HG02938 (cell line): ENCODE measurements at regions not wholly inside any gene's neighbourhood (a gene's known extent, or its start where the extent isn't known, plus 50 kb on each side); places are given as distances from the start of the nearest gene placed in this dataset.

Experiments
- ATAC-seq: cut with Tn5 transposase; IDR thresholded peaks from one replicate; pipeline ENCODE4 v1.9.1; 2021; ENCODE audit warnings: mild to moderate bottlenecking, moderate library complexity; ENCODE audit not compliant: unreplicated experiment

DNA sequence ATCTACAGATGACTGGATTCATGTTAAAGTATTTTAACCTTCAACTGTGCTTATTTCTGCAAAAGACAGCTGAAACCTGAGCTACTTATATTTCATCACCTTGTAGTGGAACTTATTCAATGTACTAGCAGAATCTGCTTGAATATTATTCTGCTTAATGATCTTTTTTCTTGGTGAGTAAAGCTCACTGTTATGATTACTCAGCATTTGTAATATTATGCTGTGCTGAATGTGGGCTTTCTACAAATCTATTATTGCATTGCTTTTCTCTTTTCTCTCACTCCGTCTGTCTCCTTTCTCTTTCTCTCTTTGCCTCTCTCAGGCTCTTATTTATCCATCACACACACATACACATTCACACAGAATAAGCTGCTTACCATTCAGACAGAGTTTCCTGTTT is 98.7 kb upstream of the TMEM196 start:
- ATAC-seq: no peak

DNA sequence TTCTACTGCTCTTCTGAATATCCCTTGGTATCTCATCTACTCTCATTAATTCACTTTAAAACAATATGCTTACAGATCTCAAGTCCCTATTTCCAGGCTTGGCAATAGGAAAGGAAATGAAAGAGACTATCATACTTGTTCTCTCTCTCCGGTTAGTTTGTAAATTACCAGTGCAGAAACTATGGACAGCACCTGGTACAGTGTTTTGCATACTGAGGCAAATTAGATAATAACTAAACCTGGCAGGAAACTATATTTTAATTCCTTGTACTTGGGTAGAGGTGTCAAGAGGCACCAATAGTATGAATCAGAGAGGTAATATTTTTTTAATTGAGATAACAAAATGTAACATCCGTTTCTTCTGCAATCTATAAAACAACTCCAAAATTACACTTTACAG is 97.7 kb upstream of the TMEM196 start:
- ATAC-seq: no peak

DNA sequence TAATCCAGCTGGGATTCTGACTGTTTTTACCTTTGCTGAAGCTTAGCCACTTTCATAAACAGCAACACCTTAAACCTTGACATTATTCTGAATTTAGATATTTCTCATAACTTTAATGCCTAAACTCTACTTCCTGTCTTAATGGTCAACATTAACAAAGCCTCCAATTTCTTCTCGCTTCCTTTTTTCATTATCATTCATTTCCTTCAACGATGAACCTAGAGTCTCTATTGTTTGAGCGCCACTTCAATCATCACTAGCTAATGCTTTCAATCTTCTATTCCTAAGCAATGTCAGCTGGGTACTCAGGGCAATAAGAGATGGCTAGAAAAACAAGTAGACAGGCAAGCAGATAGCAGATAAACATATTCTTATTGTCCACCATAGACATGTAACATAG is 96.6 kb upstream of the TMEM196 start:
- ATAC-seq: peak; percentile 63

DNA sequence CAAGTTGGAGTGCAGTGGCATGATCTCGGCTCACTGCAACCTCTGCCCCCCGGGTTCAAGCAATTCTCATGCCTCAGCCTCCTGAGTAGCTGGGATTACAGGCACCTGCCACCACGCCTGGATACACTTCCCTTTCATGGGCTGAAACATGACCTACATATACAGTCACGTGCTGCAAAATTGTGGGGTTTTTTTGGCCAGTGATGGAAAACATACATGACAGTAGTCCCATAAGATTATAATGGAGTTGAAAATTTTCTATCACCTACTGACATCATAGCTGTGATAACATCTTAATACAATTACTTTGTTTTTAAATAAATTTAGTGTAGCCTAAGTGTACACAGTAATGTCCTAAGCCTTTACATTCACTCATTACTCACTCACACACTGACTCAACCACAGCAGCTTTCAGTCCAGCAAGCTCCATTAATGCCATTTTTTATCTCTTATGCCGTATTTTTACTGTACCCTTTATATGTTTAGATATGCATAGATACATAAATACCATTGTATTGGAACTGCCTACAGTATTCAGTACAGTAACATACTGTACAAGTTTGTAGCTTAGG is 79.9 kb upstream of the TMEM196 start:
- ATAC-seq: no peak

DNA sequence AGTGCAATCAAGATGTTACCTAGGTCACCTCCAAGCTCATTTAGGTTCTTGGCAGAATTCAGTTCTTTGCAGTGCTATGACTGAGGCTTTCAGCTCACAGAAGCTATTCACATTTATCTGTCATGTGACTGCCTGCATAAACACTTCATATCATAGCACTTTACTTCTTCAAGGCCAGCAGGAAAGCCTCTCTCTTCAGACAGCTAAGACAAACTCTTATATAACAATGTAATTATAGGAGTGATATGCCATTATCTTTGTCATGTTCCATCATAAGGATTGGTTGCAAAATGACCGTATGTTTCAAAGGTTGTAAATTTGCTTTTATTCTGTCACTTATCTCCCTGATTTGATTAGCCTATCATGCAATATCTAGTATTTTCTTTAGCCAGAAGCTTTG is 78.8 kb upstream of the TMEM196 start:
- ATAC-seq: no peak

DNA sequence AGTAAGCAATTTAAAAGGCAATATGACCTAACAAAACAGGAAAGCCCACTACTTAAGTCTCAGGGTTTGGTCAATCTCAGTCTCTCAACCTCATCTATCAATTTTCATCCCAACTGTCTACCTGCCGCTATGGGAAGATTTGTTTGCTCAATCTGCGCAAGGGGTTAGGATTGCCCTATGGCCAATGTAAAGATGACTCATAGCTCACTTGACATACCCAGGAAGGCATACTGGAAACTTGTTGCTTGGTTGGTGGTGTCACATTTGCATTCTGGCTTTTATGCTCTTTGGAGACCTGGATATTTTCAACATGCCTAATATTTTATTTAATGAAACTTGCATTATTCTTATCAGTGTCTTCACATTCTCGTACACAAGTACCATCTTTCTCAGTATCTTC is 78.1 kb upstream of the TMEM196 start:
- ATAC-seq: no peak

DNA sequence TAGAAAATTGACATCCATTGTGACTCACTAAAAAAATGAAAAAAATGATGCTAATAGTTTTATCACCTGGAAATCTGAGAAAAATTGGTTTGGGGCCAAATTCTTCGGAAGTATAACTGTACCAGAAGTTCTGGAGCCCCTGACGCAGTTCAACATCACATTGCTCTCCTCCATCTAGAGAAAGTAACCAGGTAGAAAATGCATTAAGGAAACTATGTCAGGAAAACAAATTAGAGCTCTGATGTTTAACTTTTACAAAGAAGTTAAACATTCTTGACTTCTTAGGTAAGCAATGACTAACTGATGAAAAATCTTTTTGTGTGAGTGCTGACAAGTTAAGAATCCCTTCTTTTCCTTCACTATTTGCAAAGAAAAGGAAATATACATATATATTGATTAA is 61.1 kb upstream of the TMEM196 start:
- no peak for ATAC-seq

DNA sequence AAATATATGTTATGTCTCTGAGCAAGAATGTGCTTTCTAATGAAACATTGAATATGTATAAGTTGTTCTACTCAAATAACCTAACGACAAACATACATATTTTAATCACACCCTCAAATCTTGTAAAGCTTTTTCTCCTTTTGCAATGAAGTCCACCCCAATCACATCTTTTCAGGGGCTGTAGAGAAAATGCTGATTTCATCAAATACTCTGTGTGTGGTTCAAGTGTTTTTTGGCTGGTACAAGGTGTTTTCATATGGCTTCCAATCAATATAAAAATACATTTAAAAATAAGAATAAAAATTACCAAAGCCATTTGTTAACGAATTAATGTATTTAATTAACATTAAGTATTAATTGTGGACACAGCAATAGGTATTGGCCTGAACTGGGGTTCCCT is 57.2 kb upstream of the TMEM196 start:
- no peak for ATAC-seq
